ENCODE measurements at regions not wholly inside any gene's neighbourhood (a gene's known extent, or its start where the extent isn't known, plus 50 kb on each side); places are given as distances from the start of the nearest gene placed in this dataset.

DNA sequence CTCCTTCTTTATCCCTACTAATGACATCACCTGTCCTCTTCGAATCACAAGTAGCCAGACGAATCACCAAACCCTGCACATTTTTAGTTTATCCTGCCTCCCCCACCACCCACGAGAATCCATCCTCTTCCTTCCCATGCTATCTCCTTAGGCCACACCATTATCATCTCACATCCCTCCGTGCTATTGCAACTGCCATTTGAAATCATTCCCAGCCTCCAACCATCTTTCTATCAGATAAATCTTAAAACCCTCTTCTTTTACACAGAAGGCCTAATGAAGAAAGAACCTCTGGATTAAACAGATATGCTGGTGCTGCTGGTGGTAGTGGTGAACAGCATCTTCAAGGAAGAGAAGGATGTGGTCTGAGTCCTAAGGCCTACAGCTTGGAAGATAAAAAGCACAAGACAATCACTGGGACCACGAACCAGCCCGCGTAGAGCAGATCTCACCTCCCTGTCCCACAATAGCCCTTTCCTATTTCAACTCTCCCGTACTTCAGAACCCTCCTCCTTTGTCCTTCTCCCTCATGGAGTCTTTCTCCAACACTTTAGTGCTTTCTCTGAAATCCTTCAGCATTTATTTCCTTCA lies 403.1 kb downstream of the SFMBT2 start:
- TF ChIP-seq, protein P1, sequence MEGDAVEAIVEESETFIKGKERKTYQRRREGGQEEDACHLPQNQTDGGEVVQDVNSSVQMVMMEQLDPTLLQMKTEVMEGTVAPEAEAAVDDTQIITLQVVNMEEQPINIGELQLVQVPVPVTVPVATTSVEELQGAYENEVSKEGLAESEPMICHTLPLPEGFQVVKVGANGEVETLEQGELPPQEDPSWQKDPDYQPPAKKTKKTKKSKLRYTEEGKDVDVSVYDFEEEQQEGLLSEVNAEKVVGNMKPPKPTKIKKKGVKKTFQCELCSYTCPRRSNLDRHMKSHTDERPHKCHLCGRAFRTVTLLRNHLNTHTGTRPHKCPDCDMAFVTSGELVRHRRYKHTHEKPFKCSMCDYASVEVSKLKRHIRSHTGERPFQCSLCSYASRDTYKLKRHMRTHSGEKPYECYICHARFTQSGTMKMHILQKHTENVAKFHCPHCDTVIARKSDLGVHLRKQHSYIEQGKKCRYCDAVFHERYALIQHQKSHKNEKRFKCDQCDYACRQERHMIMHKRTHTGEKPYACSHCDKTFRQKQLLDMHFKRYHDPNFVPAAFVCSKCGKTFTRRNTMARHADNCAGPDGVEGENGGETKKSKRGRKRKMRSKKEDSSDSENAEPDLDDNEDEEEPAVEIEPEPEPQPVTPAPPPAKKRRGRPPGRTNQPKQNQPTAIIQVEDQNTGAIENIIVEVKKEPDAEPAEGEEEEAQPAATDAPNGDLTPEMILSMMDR (IDR thresholded peaks at IDR 0.05; ENCODE audit: low read depth, low read length): no peak
- no peak overlapping the region for H3K4me3 ChIP-seq (ENCODE audit: low read depth, low read length)

GRCh38 chr10:7006566-7006965 lies 404.3 kb downstream of the SFMBT2 start:
- TF ChIP-seq, protein P1 (IDR thresholded peaks at IDR 0.05; ENCODE audit: low read depth, low read length): no peak

DNA sequence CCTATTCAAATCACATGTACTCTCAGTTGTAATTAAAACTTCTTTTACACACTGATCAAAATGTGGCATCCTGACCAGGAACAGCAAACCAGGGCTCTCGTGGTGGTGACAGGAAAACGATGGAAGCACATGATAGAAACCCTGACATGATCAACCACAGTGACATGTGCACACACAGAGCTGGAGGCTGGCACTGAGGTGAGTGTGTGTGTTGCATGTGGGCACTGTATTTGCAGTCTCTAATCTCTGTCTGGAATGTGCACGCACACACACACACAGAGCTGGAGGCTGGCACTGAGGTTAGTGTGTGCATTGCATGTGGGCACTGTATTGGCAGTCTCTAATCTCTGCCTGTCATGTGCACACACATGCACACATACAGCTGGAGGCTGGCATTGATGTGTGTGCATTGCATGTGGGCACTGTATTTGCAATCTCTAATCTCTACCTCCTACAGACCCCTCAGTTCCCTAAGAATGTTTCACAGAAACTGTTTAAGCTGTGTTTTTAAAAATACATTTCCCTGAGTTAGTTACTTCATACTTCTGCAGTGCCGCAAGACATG lies 406.9 kb downstream of the SFMBT2 start:
- no peak overlapping the region for H3K4me3 ChIP-seq (ENCODE audit: low read depth, low read length)
- TF ChIP-seq, protein P1 (IDR thresholded peaks at IDR 0.05; ENCODE audit: low read depth, low read length): no peak

More at GRCh38 chr10:7006566-7006965, 404.3 kb downstream of the SFMBT2 start:
- no peak overlapping the region for H3K4me3 ChIP-seq (ENCODE audit: low read depth, low read length)

- H3K4me3 ChIP-seq (ENCODE audit: low read depth, low read length): no peak overlapping the region
- TF ChIP-seq, protein P1 (IDR thresholded peaks at IDR 0.05; ENCODE audit: low read depth, low read length): no peak
Observed at GRCh38 chr10:7000061-7000460, 410.8 kb downstream of the SFMBT2 start.

DNA sequence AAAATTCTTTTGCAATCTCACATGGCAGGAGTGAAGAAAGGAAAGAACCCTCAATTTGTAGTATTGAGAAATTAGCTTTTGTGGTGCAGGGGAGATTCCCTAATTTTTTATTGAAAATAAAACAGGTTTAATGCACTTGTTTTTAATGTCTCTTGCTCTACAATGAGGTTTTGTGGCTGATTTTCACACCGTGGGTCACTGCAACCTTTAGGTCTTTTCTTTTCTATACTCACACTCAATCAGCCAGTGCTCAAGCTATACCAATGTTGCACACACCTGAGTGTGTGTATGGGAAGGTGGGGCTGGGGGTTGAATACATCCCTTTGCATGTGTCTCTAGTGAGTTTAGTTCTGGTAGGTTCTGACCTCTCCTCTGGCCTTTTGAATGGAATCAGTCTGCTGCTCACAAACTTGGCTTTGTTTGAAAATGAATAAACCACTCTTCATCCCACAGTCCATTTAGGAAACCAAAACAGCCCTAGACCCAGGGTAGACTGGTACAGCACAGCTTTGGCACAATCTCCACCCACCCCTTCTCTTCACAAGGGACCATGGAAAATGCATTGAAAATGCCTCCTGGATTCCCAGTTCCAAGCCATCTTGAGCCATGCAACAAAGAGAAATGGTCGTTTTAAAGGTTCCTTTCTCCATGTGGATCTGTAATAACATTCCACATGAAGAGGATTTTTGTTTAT lies 411.5 kb downstream of the SFMBT2 start:
- H3K4me3 ChIP-seq (ENCODE audit: low read depth, low read length): no peak overlapping the region
- TF ChIP-seq, protein P1 (IDR thresholded peaks at IDR 0.05; ENCODE audit: low read depth, low read length): no peak

DNA sequence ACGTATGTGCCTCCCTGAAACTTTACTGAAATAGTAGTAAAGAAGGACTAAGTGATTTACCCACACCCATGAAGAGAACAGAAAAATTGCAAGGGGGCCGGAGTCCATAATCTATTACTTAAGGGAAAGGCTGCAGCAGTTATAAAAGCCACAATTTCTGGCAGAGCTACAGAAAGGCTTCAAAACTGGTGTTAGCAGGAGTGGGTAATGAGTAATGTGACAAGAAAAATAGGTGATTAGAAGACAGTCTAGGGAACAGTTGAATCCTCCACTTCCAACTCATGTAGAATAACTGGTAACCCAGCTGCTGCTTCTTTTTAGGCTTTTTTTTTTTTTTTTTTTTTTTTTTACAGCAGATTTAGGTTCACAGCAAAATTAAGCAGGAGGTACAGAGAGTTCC lies 413.3 kb downstream of the SFMBT2 start:
- TF ChIP-seq, protein P1 (IDR thresholded peaks at IDR 0.05; ENCODE audit: low read depth, low read length): no peak

DNA sequence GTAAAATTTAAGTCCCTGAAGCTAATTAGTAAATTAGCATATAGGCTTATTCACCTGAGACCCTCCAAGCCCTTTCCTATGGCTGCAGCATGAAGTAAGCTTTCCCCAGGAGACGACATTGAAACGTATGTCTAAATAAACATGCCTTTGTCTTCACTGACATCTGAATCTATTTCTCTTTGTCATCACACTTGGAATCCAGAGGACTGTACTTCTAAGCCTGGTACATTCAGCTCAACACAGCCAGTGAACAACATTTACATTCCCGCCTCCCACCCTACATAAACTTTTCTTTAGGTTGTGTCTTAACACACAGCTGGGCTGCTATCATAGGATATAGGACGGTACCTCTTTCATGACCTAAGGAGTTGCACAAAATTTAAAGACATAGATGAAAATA lies 414.4 kb downstream of the SFMBT2 start:
- TF ChIP-seq, protein P1 (IDR thresholded peaks at IDR 0.05; ENCODE audit: low read depth, low read length): no peak
- no peak overlapping the region for H3K4me3 ChIP-seq (ENCODE audit: low read depth, low read length)

More for the DNA sequence above, 413.3 kb downstream of the SFMBT2 start:
- no peak overlapping the region for H3K4me3 ChIP-seq (ENCODE audit: low read depth, low read length)

Data from WI38 (cell line).